GM23338 (cell line): ENCODE measurements at regions not wholly inside any gene's neighbourhood (a gene's known extent, or its start where the extent isn't known, plus 50 kb on each side); places are given as distances from the start of the nearest gene placed in this dataset.

Source experiments
- ATAC-seq: fragments of 200-7000 bp; cut with Tn5 transposase; 3 replicates; pipeline ENCODE4 v1.9.1; 2020
- DNase-seq: peaks from one replicate; pipeline ENCODE4 v3.0.0-alpha.2; 2015; ENCODE audit warnings: low spot score
- H2AFZ ChIP-seq: fragments of 200-600 bp; sonication (generic); 2 replicates; pipeline ENCODE4 v1.8.0; 2016; ENCODE audit warnings: antibody characterized with exemption, mild to moderate bottlenecking, moderate library complexity
- H3F3A ChIP-seq: fragments of 200-600 bp; sonication (generic); replicated peaks from 2 replicates; pipeline ENCODE4 v1.8.0; 2017; ENCODE audit warnings: antibody characterized with exemption, mixed run types, low read depth
- H3K27ac ChIP-seq: fragments of 200-600 bp; sonication (generic); 2 replicates; pipeline ENCODE4 v1.6.1; 2016; ENCODE audit warnings: low read depth
- H3K27me3 ChIP-seq: fragments of 200-600 bp; sonication (generic); 2 replicates; pipeline ENCODE4 v1.8.0; 2016; ENCODE audit warnings: mild to moderate bottlenecking, mixed run types, moderate library complexity; ENCODE audit not compliant: insufficient read depth
- H3K36me3 ChIP-seq: fragments of 200-600 bp; sonication (generic); 2 replicates; pipeline ENCODE4 v1.8.0; 2016; ENCODE audit warnings: mild to moderate bottlenecking; ENCODE audit not compliant: insufficient read depth
- H3K4me1 ChIP-seq: fragments of 200-600 bp; sonication (generic); 2 replicates; pipeline ENCODE4 v1.8.0; 2016; ENCODE audit warnings: mild to moderate bottlenecking, moderate library complexity; ENCODE audit not compliant: insufficient read depth
- H3K4me2 ChIP-seq: fragments of 200-600 bp; sonication (generic); 2 replicates; pipeline ENCODE4 v1.7.1; 2017; ENCODE audit warnings: mixed run types
- H3K4me3 ChIP-seq: fragments of 200-600 bp; sonication (generic); 2 replicates; pipeline ENCODE4 v1.6.1; 2016; ENCODE audit warnings: mixed run types
- H3K79me2 ChIP-seq: fragments of 200-600 bp; sonication (generic); replicated peaks from 2 replicates; pipeline ENCODE4 v1.8.0; 2017; ENCODE audit warnings: mild to moderate bottlenecking; ENCODE audit not compliant: insufficient read depth
- H3K9me2 ChIP-seq: fragments of 200-600 bp; sonication (generic); 2 replicates; pipeline ENCODE4 v1.8.0; 2017; ENCODE audit not compliant: insufficient read depth
- H4K20me1 ChIP-seq: fragments of 200-600 bp; sonication (generic); replicated peaks from 2 replicates; pipeline ENCODE4 v1.8.0; 2017; ENCODE audit warnings: mild to moderate bottlenecking; ENCODE audit not compliant: insufficient read depth
- H3K27ac Mint-ChIP-seq: 2 replicates; pipeline ENCODE4 v1.8.0; 2020; ENCODE audit warnings: inconsistent platforms, mild to moderate bottlenecking, moderate library complexity, mixed read lengths
- H3K27me3 Mint-ChIP-seq: 3 replicates; pipeline ENCODE4 v1.8.0; 2022; ENCODE audit warnings: low read depth, mild to moderate bottlenecking, moderate library complexity, mixed read lengths, inconsistent platforms; ENCODE audit not compliant: insufficient read depth, poor library complexity
- H3K36me3 Mint-ChIP-seq: 3 replicates; pipeline ENCODE4 v1.8.0; 2021; ENCODE audit warnings: low read depth, mild to moderate bottlenecking, inconsistent platforms, moderate library complexity, mixed read lengths
- H3K4me1 Mint-ChIP-seq: 3 replicates; pipeline ENCODE4 v1.8.0; 2020; ENCODE audit warnings: mild to moderate bottlenecking, inconsistent platforms, mixed read lengths
- H3K4me3 Mint-ChIP-seq: 3 replicates; pipeline ENCODE4 v1.8.0; 2021; ENCODE audit warnings: moderate library complexity, mild to moderate bottlenecking, inconsistent platforms, mixed read lengths
- H3K9me3 Mint-ChIP-seq: 3 replicates; pipeline ENCODE4 v1.8.0; 2020; ENCODE audit warnings: moderate library complexity, mild to moderate bottlenecking, inconsistent platforms, mixed read lengths
- CREB1 ChIP-seq: fragments of 250-450 bp; sonication (Bioruptor Pico); IDR thresholded peaks from 2 replicates; pipeline ENCODE4 v1.5.0; 2020; ENCODE audit warnings: low read depth, mild to moderate bottlenecking, moderate library complexity
- CTCF ChIP-seq, 2 experiments: fragments of 200-600 bp in 1 of 2; sonication (generic) in 1 of 2; conservative IDR thresholded peaks; 2 replicates each; pipeline versions ENCODE4 v1.5.1 to v1.6.1; 2016 to 2017; ENCODE audit warnings: antibody characterized with exemption in 2 of 2, low read depth in 2 of 2, mild to moderate bottlenecking in 2 of 2, moderate library complexity in 1 of 2
- ETS1 ChIP-seq: IDR thresholded peaks from 2 replicates; pipeline ENCODE4 v1.6.1; 2016; ENCODE audit warnings: antibody characterized with exemption
- JUNB ChIP-seq: IDR thresholded peaks from one replicate; pipeline ENCODE4 v1.6.1; 2016; ENCODE audit warnings: antibody characterized with exemption; ENCODE audit not compliant: unreplicated experiment
- POLR2AphosphoS5 ChIP-seq: IDR thresholded peaks from 2 replicates; pipeline ENCODE4 v1.6.1; 2016; ENCODE audit warnings: antibody characterized with exemption, low read depth
- REST ChIP-seq: IDR thresholded peaks from one replicate; pipeline ENCODE4 v1.6.1; 2018; ENCODE audit warnings: antibody characterized with exemption; ENCODE audit not compliant: unreplicated experiment
- STAT1 ChIP-seq: IDR thresholded peaks from one replicate; pipeline ENCODE4 v1.6.1; 2016; ENCODE audit warnings: antibody characterized with exemption; ENCODE audit not compliant: unreplicated experiment
- ZNF462 ChIP-seq: fragments of 250-450 bp; sonication (Bioruptor Pico); IDR thresholded peaks from 2 replicates; pipeline ENCODE4 v1.5.0; 2020; ENCODE audit warnings: mild to moderate bottlenecking, moderate library complexity

- H3F3A ChIP-seq, result no peaks in the 10 kb centered on the region
- H3K27me3 ChIP-seq, result no peaks in the 10 kb centered on the region
- Mint-ChIP-seq H3K4me3 (no peak overlapping the region), H3K27me3 (peaks cover 10% of the 10 kb centered on the region), H3K9me3 (peaks cover 5% of the 10 kb centered on the region; the same call in 2 of the 3 replicates), H3K4me1 (peaks cover 33% of the 10 kb centered on the region), H3K36me3 (peaks cover 3% of the 10 kb centered on the region; the same call in 1 of the 3 replicates), H3K27ac (no peak overlapping the region)
- no peaks in the 10 kb centered on the region for H3K79me2 ChIP-seq
- H3K4me3 ChIP-seq, result no peak overlapping the region
- TF ChIP-seq CTCF (conservative IDR thresholded peaks at IDR 0.05; ENCODE audit: low read depth in 2 of 2), result no peak
- no peak for TF ChIP-seq REST
- no peak for TF ChIP-seq CREB1
- TF ChIP-seq JUNB, result no peak
- TF ChIP-seq POLR2AphosphoS5, result no peak
- ATAC-seq, result no peak
- H3K9me2 ChIP-seq, result no peaks in the 10 kb centered on the region
- H4K20me1 ChIP-seq, result no peaks in the 10 kb centered on the region
- no peak for DNase-seq
- H3K36me3 ChIP-seq, result 0 out of 2 replicates have a peak, but pooled peaks cover 4% of the 10 kb centered on the region
- H2AFZ ChIP-seq, result 0 out of 2 replicates have a peak overlapping the region, but pooled peaks have one; percentile 14
- peaks cover 37% of the 10 kb centered on the region for H3K4me1 ChIP-seq
- no peak overlapping the region for H3K4me2 ChIP-seq
- no peak overlapping the region for H3K27ac ChIP-seq
Measured at GRCh38 chr6:10266061-10266460, 148.8 kb downstream of the TFAP2A start.

- H3K27me3 ChIP-seq, result no peaks in the 10 kb centered on the region
- H3K4me3 Mint-ChIP-seq, result no peak overlapping the region
- H2AFZ ChIP-seq, result no peak overlapping the region
- peaks cover 11% of the 10 kb centered on the region for H3K4me1 Mint-ChIP-seq
- peaks cover 3% of the 10 kb centered on the region; the same call in 1 of the 3 replicates for H3K36me3 Mint-ChIP-seq
- H3K4me2 ChIP-seq, result no peak overlapping the region
- no peaks in the 10 kb centered on the region for H3K79me2 ChIP-seq
- 0 out of 2 replicates have a peak, but pooled peaks cover 4% of the 10 kb centered on the region for H3K36me3 ChIP-seq
- no peak for ATAC-seq
- no peaks in the 10 kb centered on the region for H4K20me1 ChIP-seq
- H3K27ac Mint-ChIP-seq, result no peak overlapping the region
- no peak overlapping the region for H3K27ac ChIP-seq
- no peaks in the 10 kb centered on the region for H3K9me2 ChIP-seq
- H3K4me3 ChIP-seq, result no peak overlapping the region
- peaks cover 15% of the 10 kb centered on the region; the same call in 1 of the 2 replicates for H3K4me1 ChIP-seq
- H3F3A ChIP-seq, result no peaks in the 10 kb centered on the region
- no peak for DNase-seq
- peaks cover 4% of the 10 kb centered on the region for H3K27me3 Mint-ChIP-seq
- H3K9me3 Mint-ChIP-seq, result peaks cover 5% of the 10 kb centered on the region; the same call in 2 of the 3 replicates
- no peak for TF ChIP-seq ZNF462
- TF ChIP-seq STAT1, result no peak
- TF ChIP-seq JUNB, result no peak
- no peak for TF ChIP-seq ETS1
Measured at GRCh38 chr6:10262505-10262904, 152.4 kb downstream of the TFAP2A start.
